Cardiac muscle cell (in vitro differentiated cells and primary cell): ENCODE measurements at regions not wholly inside any gene's neighbourhood (a gene's known extent, or its start where the extent isn't known, plus 50 kb on each side); places are given as distances from the start of the nearest gene placed in this dataset.
A peak's percentile ranks its signal among the peaks of the same experiment; 100 is the strongest.

Experiments
- DNase-seq, 2 donors: peaks; one replicate each; pipeline versions ENCODE4 v3.0.0 to v3.0.0-alpha.2; 2010 to 2017; ENCODE audit warnings: low read depth in 1 of 2, low spot score in 1 of 2
- H3K27ac ChIP-seq: fragments of 200-600 bp; sonication (generic); 2 replicates; pipeline ENCODE4 v1.5.1; 2016
- H3K27me3 ChIP-seq: fragments of 200-600 bp; sonication (generic); 2 replicates; pipeline ENCODE4 v1.6.0; 2016; ENCODE audit warnings: control low read depth
- H3K36me3 ChIP-seq: fragments of 200-600 bp; sonication (generic); 2 replicates; pipeline ENCODE4 v1.5.1; 2016; ENCODE audit warnings: control low read depth
- H3K4me1 ChIP-seq: fragments of 200-600 bp; sonication (generic); 2 replicates; pipeline ENCODE4 v1.8.1; 2017; ENCODE audit warnings: low read depth, mild to moderate bottlenecking, mixed run types
- H3K4me3 ChIP-seq: fragments of 200-600 bp; sonication (generic); 2 replicates; pipeline ENCODE4 v1.5.1; 2016; ENCODE audit warnings: mild to moderate bottlenecking
- H3K9me3 ChIP-seq: fragments of 200-600 bp; sonication (generic); 2 replicates; pipeline ENCODE4 v1.5.1; 2017; ENCODE audit warnings: low read depth, mild to moderate bottlenecking, control low read depth
- CTCF ChIP-seq: IDR thresholded peaks from 2 replicates; pipeline ENCODE4 v1.5.1; 2012; ENCODE audit warnings: low read depth, mild to moderate bottlenecking, low read length

- Histone ChIP-seq H3K9me3 (no peaks in the 10 kb centered on the region), H3K27ac (no peak overlapping the region), H3K4me1 (no peaks in the 10 kb centered on the region), H3K36me3 (no peaks in the 10 kb centered on the region), H3K27me3 (no peaks in the 10 kb centered on the region), H3K4me3 (no peak overlapping the region)
- no peak for DNase-seq
- TF ChIP-seq CTCF, result no peak
Measured at GRCh38 chr11:47906066-47906465, 57.9 kb upstream of the NUP160 start.

GRCh38 chr11:47905358-47906059 lies 57.4 kb upstream of the NUP160 start:
- no peak for TF ChIP-seq CTCF

GRCh38 chr11:47904808-47905207 lies 56.7 kb upstream of the NUP160 start:
- no peak for TF ChIP-seq CTCF
- H3K4me3 ChIP-seq, result no peak overlapping the region
- H3K4me1 ChIP-seq, result no peaks in the 10 kb centered on the region
- DNase-seq, result no peak
- H3K27ac ChIP-seq, result no peak overlapping the region
- no peaks in the 10 kb centered on the region for H3K27me3 ChIP-seq
- H3K36me3 ChIP-seq, result no peaks in the 10 kb centered on the region
- no peaks in the 10 kb centered on the region for H3K9me3 ChIP-seq

More at GRCh38 chr11:47905358-47906059, 57.4 kb upstream of the NUP160 start:
- Histone ChIP-seq H3K9me3 (no peaks in the 10 kb centered on the region), H3K27ac (no peak overlapping the region), H3K4me1 (no peaks in the 10 kb centered on the region), H3K27me3 (no peaks in the 10 kb centered on the region), H3K4me3 (no peak overlapping the region), H3K36me3 (no peaks in the 10 kb centered on the region)
- peak in 1 of 2 donors; percentile 88 for DNase-seq

GRCh38 chr11:47904048-47904447 lies 55.9 kb upstream of the NUP160 start:
- TF ChIP-seq CTCF, result no peak
- no peaks in the 10 kb centered on the region for H3K27me3 ChIP-seq

GRCh38 chr11:47899801-47900200 lies 51.7 kb upstream of the NUP160 start:
- no peaks in the 10 kb centered on the region for H3K9me3 ChIP-seq
- no peaks in the 10 kb centered on the region for H3K36me3 ChIP-seq
- H3K27me3 ChIP-seq, result no peaks in the 10 kb centered on the region
- no peak for TF ChIP-seq CTCF
- no peak overlapping the region for H3K27ac ChIP-seq
- no peaks in the 10 kb centered on the region for H3K4me1 ChIP-seq
- H3K4me3 ChIP-seq, result no peak overlapping the region
- no peak for DNase-seq

More at GRCh38 chr11:47904048-47904447, 55.9 kb upstream of the NUP160 start:
- Histone ChIP-seq H3K9me3 (no peaks in the 10 kb centered on the region), H3K4me1 (no peaks in the 10 kb centered on the region), H3K36me3 (no peaks in the 10 kb centered on the region), H3K4me3 (no peak overlapping the region), H3K27ac (no peak overlapping the region)
- DNase-seq, result no peak
